Endothelial cell of umbilical vein (primary cell): ENCODE measurements at regions not wholly inside any gene's neighbourhood (a gene's known extent, or its start where the extent isn't known, plus 50 kb on each side); places are given as distances from the start of the nearest gene placed in this dataset.

Experiments used
- BruUV-seq: library from RNA; stranded (reverse); fragments of 400-500 nt; replicated peaks from 2 replicates; lab custom pipeline; 2021; lab: Mats Ljungman, UMichigan
- CTCF ChIA-PET: fragments of 300-600, 350-600 bp; sonication (Branson Sonifier 250); formaldehyde crosslinking; loops from one replicate; lab custom pipeline; 2021; ENCODE audit warnings: antibody characterized with exemption, inconsistent platforms; lab: Charles Lee
- POLR2A ChIA-PET: fragments of 300-600, 350-600 bp; sonication (Branson Sonifier 250); formaldehyde crosslinking; loops from one replicate; lab custom pipeline; 2021; ENCODE audit warnings: antibody characterized with exemption, inconsistent platforms; lab: Charles Lee
- DNase-seq: peaks from one replicate; pipeline ENCODE4 v3.0.0-alpha.2; 2011; ENCODE audit warnings: low read depth, low spot score
- FAIRE-seq: peaks from 2 replicates; lab custom pipeline; 2011; peaks lifted over from hg19 to GRCh38; lab: Jason Lieb, UNC
- H2AFZ ChIP-seq: 2 replicates; pipeline ENCODE4 v1.6.0; 2012; ENCODE audit warnings: low read depth, low read length, control low read depth, inconsistent platforms
- H3K27ac ChIP-seq: 2 replicates; pipeline ENCODE4 v1.5.1; 2011; ENCODE audit warnings: low read depth, mild to moderate bottlenecking, control low read depth, low read length, moderate library complexity; ENCODE audit not compliant: insufficient read depth
- H3K27me3 ChIP-seq, 2 experiments: 2 replicates each; pipeline versions ENCODE4 v1.6.0 to v1.6.1; 2011; ENCODE audit warnings: low read length in 2 of 2, mixed read lengths in 1 of 2; ENCODE audit not compliant: control insufficient read depth in 2 of 2, insufficient read depth in 2 of 2
- H3K36me3 ChIP-seq, 2 experiments: 2 replicates in 1 of 2; 3 replicates in 1 of 2; pipeline ENCODE4 v1.5.1; 2011; ENCODE audit warnings: low read length in 2 of 2, mild to moderate bottlenecking in 1 of 2, moderate library complexity in 1 of 2; ENCODE audit not compliant: control insufficient read depth in 2 of 2, insufficient read depth in 2 of 2; ENCODE audit errors: extremely low read depth in 1 of 2
- H3K4me1 ChIP-seq: 3 replicates; pipeline ENCODE4 v1.5.1; 2011; ENCODE audit warnings: mild to moderate bottlenecking, low read length; ENCODE audit not compliant: control insufficient read depth, insufficient read depth; ENCODE audit errors: extremely low read depth
- H3K4me2 ChIP-seq: 2 replicates; pipeline ENCODE4 v1.6.1; 2011; ENCODE audit warnings: low read length, control low read depth, mixed read lengths; ENCODE audit not compliant: insufficient read depth
- H3K4me3 ChIP-seq, 3 experiments: fragments of 200-600 bp in 1 of 3; sonication (generic), shearing (Covaris generic) in 1 of 3; replicated peaks in 1 of 3; 2 replicates each; pipeline ENCODE4 v1.5.1; 2011 to 2016; ENCODE audit warnings: control low read depth in 3 of 3, low read length in 3 of 3, mild to moderate bottlenecking in 2 of 3, inconsistent platforms in 1 of 3, low read depth in 1 of 3, moderate library complexity in 1 of 3; ENCODE audit not compliant: insufficient read depth in 1 of 3
- H3K79me2 ChIP-seq: 2 replicates; pipeline ENCODE4 v1.6.0; 2012; ENCODE audit warnings: low read length, inconsistent platforms; ENCODE audit not compliant: control insufficient read depth, insufficient read depth
- H3K9ac ChIP-seq: replicated peaks from 2 replicates; pipeline ENCODE3; 2011; ENCODE audit warnings: low read length, control low read depth; ENCODE audit not compliant: insufficient read depth; ENCODE audit errors: extremely low read depth
- H3K9me1 ChIP-seq: replicated peaks from 3 replicates; pipeline ENCODE4 v1.6.0; 2011; ENCODE audit warnings: mild to moderate bottlenecking, low read length; ENCODE audit not compliant: control insufficient read depth, insufficient read depth; ENCODE audit errors: extremely low read depth
- H3K9me3 ChIP-seq: replicated peaks from 2 replicates; pipeline ENCODE4 v1.5.1; 2012; ENCODE audit warnings: low read length, inconsistent platforms; ENCODE audit not compliant: control insufficient read depth, insufficient read depth
- H4K20me1 ChIP-seq: replicated peaks from 2 replicates; pipeline ENCODE3; 2011; ENCODE audit warnings: mild to moderate bottlenecking, low read length; ENCODE audit not compliant: control insufficient read depth, insufficient read depth; ENCODE audit errors: extremely low read depth
- EZH2 ChIP-seq: IDR thresholded peaks from 2 replicates; pipeline ENCODE4 v1.6.1; 2012; ENCODE audit warnings: borderline replicate concordance, low read depth, mild to moderate bottlenecking, moderate library complexity, low read length, inconsistent platforms; ENCODE audit not compliant: severe bottlenecking
- FOS ChIP-seq: IDR thresholded peaks from 2 replicates; pipeline ENCODE4 v1.6.1; 2011; ENCODE audit warnings: mild to moderate bottlenecking, low read length, moderate library complexity, borderline replicate concordance; ENCODE audit not compliant: insufficient read depth
- GATA2 ChIP-seq: IDR thresholded peaks from 2 replicates; pipeline ENCODE4 v1.7.0; 2011; ENCODE audit warnings: low read depth, mild to moderate bottlenecking, moderate library complexity, mixed read lengths, low read length; ENCODE audit not compliant: insufficient read length, insufficient read depth
- JUN ChIP-seq: IDR thresholded peaks from 2 replicates; pipeline ENCODE4 v1.6.1; 2011; ENCODE audit warnings: borderline replicate concordance, low read depth; ENCODE audit not compliant: insufficient read length, insufficient read depth
- MAX ChIP-seq: IDR thresholded peaks from 2 replicates; pipeline ENCODE4 v1.6.1; 2011; ENCODE audit not compliant: insufficient read depth, insufficient read length
- MYC ChIP-seq: IDR thresholded peaks from one replicate; pipeline ENCODE4 v1.6.1; 2011; ENCODE audit warnings: mild to moderate bottlenecking, low read depth, low read length
- POLR2A ChIP-seq: IDR thresholded peaks from 2 replicates; pipeline ENCODE4 v1.6.1; 2012; ENCODE audit warnings: low read depth, mild to moderate bottlenecking, control low read depth, low read length
- POLR2AphosphoS5 ChIP-seq: IDR thresholded peaks from 2 replicates; pipeline ENCODE4 v1.6.1; 2012; ENCODE audit warnings: low read depth, mild to moderate bottlenecking, control low read depth, low read length, moderate library complexity; ENCODE audit not compliant: insufficient read depth
- dilution Hi-C: fragments of 300-500 bp; cut with MboI; formaldehyde crosslinking; loops from one replicate; pipeline ENCODE4 v1.15.0; 2019; ENCODE audit warnings: low sequenced_read_pairs; ENCODE audit not compliant: extremely low pct_ligation_motif_present
- intact Hi-C: fragments of 100-400 bp; cut with micrococcal nuclease; formaldehyde crosslinking; loops from one replicate; pipeline ENCODE4 v1.10.0; 2022
- TF ChIP-seq, protein P1 (sequence below), 2 donors: IDR thresholded peaks; 1 replicate in 1 of 2; 2 replicates in 1 of 2; pipeline ENCODE4 v1.5.1; 2011; ENCODE audit warnings: low read length in 2 of 2, mild to moderate bottlenecking in 2 of 2, moderate library complexity in 2 of 2, control low read depth in 1 of 2, inconsistent platforms in 1 of 2, low read depth in 1 of 2; ENCODE audit not compliant: insufficient read depth in 1 of 2; ENCODE audit errors: extremely low read depth in 1 of 2

GRCh38 chr13:73948848-73949529, 185.2 kb downstream of the KLF12 start:
- Histone ChIP-seq H3K27ac (no peak overlapping the region), H2AFZ (no peak overlapping the region), H3K4me2 (no peak overlapping the region), H3K4me3 (no peak overlapping the region), H3K9ac (no peak overlapping the region), H3K9me1 (no peaks in the 10 kb centered on the region), H3K4me1 (no peaks in the 10 kb centered on the region), H3K27me3 (no peaks in the 10 kb centered on the region), H4K20me1 (no peaks in the 10 kb centered on the region), H3K79me2 (peaks cover 7% of the 10 kb centered on the region), H3K36me3 (no peaks in the 10 kb centered on the region), H3K9me3 (no peaks in the 10 kb centered on the region)
- no TSS peak for BruUV-seq
- ChIA-PET CTCF (interaction anchor here (0.8 to 0.9 kb wide), 3 partner anchors 11 to 23 kb away, joined by 3 read pairs; no protein-coding TSS in a partner anchor), POLR2A (no interaction called here)
- DNase-seq (no peak), FAIRE-seq (no peak)
- TF ChIP-seq MYC (no peak), EZH2 (no peak), MAX (no peak), GATA2 (no peak), JUN (no peak), POLR2AphosphoS5 (no peak), POLR2A (no peak), FOS (no peak)
- TF ChIP-seq, protein P1, sequence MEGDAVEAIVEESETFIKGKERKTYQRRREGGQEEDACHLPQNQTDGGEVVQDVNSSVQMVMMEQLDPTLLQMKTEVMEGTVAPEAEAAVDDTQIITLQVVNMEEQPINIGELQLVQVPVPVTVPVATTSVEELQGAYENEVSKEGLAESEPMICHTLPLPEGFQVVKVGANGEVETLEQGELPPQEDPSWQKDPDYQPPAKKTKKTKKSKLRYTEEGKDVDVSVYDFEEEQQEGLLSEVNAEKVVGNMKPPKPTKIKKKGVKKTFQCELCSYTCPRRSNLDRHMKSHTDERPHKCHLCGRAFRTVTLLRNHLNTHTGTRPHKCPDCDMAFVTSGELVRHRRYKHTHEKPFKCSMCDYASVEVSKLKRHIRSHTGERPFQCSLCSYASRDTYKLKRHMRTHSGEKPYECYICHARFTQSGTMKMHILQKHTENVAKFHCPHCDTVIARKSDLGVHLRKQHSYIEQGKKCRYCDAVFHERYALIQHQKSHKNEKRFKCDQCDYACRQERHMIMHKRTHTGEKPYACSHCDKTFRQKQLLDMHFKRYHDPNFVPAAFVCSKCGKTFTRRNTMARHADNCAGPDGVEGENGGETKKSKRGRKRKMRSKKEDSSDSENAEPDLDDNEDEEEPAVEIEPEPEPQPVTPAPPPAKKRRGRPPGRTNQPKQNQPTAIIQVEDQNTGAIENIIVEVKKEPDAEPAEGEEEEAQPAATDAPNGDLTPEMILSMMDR (IDR thresholded peaks at IDR 0.05; ENCODE audit: extremely low read depth in 1 of 2, insufficient read depth in 1 of 2, low read depth in 1 of 2, low read length in 2 of 2) = no peak
- dilution Hi-C loops = no loop called here
- intact Hi-C loops = loop anchor here (5.0 kb wide), 1 partner anchor 338 kb away; no protein-coding TSS in a partner anchor
